GM18870 (cell line): ENCODE measurements at regions not wholly inside any gene's neighbourhood (a gene's known extent, or its start where the extent isn't known, plus 50 kb on each side); places are given as distances from the start of the nearest gene placed in this dataset.

Experiments used
- ATAC-seq: cut with Tn5 transposase; IDR thresholded peaks from one replicate; pipeline ENCODE4 v1.9.1; 2021; ENCODE audit warnings: moderate library complexity; ENCODE audit not compliant: unreplicated experiment

GRCh38 chr13:39965309-39965708, 309.8 kb downstream of the COG6 start:
- ATAC-seq, result no peak

GRCh38 chr13:39967199-39967959, 311.9 kb downstream of the COG6 start:
- no peak for ATAC-seq

GRCh38 chr13:39968646-39969475, 313.4 kb downstream of the COG6 start:
- no peak for ATAC-seq

GRCh38 chr13:39970177-39970846, 314.9 kb downstream of the COG6 start:
- no peak for ATAC-seq

GRCh38 chr13:39971526-39971925, 316.1 kb downstream of the COG6 start:
- ATAC-seq, result no peak

GRCh38 chr13:39976481-39976880, 321.0 kb downstream of the COG6 start:
- ATAC-seq, result no peak

GRCh38 chr13:39981056-39981455, 325.6 kb downstream of the COG6 start:
- no peak for ATAC-seq

GRCh38 chr13:39982745-39983144, 327.3 kb downstream of the COG6 start:
- no peak for ATAC-seq

- ATAC-seq, result no peak
Measured at GRCh38 chr13:39985071-39985470, 329.6 kb downstream of the COG6 start.

GRCh38 chr13:39988351-39988750, 332.9 kb downstream of the COG6 start:
- ATAC-seq, result no peak

- no peak for ATAC-seq
Measured at GRCh38 chr13:39998166-39998565, 342.7 kb downstream of the COG6 start.

GRCh38 chr13:40002016-40002415, 346.6 kb downstream of the COG6 start:
- ATAC-seq, result no peak

GRCh38 chr13:40013554-40013953, 358.1 kb downstream of the COG6 start:
- ATAC-seq, result no peak

GRCh38 chr13:40016953-40017660, 361.6 kb downstream of the COG6 start:
- ATAC-seq, result no peak

- no peak for ATAC-seq
Measured at GRCh38 chr13:40017662-40018262, 362.3 kb downstream of the COG6 start.

- ATAC-seq, result no peak
Measured at GRCh38 chr13:40023595-40024203, 368.2 kb downstream of the COG6 start.

GRCh38 chr13:40024204-40024966, 368.9 kb downstream of the COG6 start:
- no peak for ATAC-seq

- no peak for ATAC-seq
Measured at GRCh38 chr13:40024967-40025714, 369.7 kb downstream of the COG6 start.

- ATAC-seq, result peak; percentile 96
Measured at GRCh38 chr13:40026174-40026585, 370.7 kb downstream of the COG6 start.
